ENCODE measurements at regions not wholly inside any gene's neighbourhood (a gene's known extent, or its start where the extent isn't known, plus 50 kb on each side); places are given as distances from the start of the nearest gene placed in this dataset.

DNA sequence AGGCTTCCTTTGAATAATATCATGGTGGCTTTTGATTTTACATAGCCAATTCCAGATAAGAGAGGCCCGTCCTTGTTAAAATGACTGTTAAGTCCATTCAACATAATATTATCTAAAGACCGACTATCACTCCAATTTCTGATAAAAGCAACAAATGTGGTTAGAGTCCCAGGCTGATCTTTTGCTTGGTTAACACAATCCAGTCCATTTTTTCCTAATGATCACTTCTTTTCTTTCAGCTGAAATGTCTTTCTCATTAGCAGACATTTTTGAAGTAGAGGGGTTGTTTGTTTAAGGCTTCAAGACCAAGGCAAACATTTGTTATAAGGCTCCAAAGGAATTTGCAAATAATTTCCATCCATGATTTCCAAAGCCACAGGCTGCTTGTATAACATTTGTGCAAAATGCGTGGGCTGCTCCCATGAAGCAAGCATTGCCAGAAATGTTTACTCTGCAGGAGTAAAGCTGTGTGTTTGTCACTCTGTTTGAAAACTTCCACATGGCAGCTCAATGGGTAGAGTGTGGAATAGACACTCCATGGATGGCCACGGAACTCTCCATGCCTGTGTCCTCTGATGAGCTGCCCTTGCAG, 111.5 kb downstream of the PSMG1 start:
- TF ChIP-seq, protein P1, sequence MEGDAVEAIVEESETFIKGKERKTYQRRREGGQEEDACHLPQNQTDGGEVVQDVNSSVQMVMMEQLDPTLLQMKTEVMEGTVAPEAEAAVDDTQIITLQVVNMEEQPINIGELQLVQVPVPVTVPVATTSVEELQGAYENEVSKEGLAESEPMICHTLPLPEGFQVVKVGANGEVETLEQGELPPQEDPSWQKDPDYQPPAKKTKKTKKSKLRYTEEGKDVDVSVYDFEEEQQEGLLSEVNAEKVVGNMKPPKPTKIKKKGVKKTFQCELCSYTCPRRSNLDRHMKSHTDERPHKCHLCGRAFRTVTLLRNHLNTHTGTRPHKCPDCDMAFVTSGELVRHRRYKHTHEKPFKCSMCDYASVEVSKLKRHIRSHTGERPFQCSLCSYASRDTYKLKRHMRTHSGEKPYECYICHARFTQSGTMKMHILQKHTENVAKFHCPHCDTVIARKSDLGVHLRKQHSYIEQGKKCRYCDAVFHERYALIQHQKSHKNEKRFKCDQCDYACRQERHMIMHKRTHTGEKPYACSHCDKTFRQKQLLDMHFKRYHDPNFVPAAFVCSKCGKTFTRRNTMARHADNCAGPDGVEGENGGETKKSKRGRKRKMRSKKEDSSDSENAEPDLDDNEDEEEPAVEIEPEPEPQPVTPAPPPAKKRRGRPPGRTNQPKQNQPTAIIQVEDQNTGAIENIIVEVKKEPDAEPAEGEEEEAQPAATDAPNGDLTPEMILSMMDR (IDR thresholded peaks at IDR 0.05; ENCODE audit: insufficient read depth, low read length): no peak
- TF ChIP-seq POLR2AphosphoS5 (IDR thresholded peaks at IDR 0.05; ENCODE audit: low read depth) (no peak), GABPA (IDR thresholded peaks at IDR 0.05; ENCODE audit: low read depth) (no peak)

Measured in HL-60 (cell line).